Activated naive CD4-positive, alpha-beta T cell treated with anti-CD3 and anti-CD28 coated beads, Interleukin-2, amount 10 ng/mL, durations not matched to agents 7 days and 5 days (primary cell): ENCODE measurements at regions not wholly inside any gene's neighbourhood (a gene's known extent, or its start where the extent isn't known, plus 50 kb on each side); places are given as distances from the start of the nearest gene placed in this dataset.
"Not testable (repeated sequence)": the region's sequence is repeated elsewhere in the genome, so short reads cannot be mapped to it uniquely, and the experiment has no call there.

Source experiments
- CTCF ChIA-PET: fragments of 350-600 bp; sonication (Branson Sonifier 250); formaldehyde crosslinking; loops from one replicate; lab custom pipeline; 2021; ENCODE audit warnings: antibody characterized with exemption; lab: Charles Lee
- DNase-seq: peaks from one replicate; pipeline ENCODE4 v3.0.0-alpha.2; 2020
- H3K27ac Mint-ChIP-seq: one replicate; pipeline ENCODE4 v1.8.0; 2021; ENCODE audit warnings: mild to moderate bottlenecking, moderate library complexity, mixed read lengths
- H3K27me3 Mint-ChIP-seq: one replicate; pipeline ENCODE4 v1.8.0; 2021; ENCODE audit warnings: mild to moderate bottlenecking, mixed read lengths
- H3K36me3 Mint-ChIP-seq: one replicate; pipeline ENCODE4 v1.8.0; 2021; ENCODE audit warnings: mixed read lengths
- H3K4me1 Mint-ChIP-seq: one replicate; pipeline ENCODE4 v1.8.0; 2021; ENCODE audit warnings: mixed read lengths
- H3K4me3 Mint-ChIP-seq: one replicate; pipeline ENCODE4 v1.8.0; 2021; ENCODE audit warnings: mild to moderate bottlenecking, moderate library complexity, mixed read lengths
- H3K9me3 Mint-ChIP-seq: one replicate; pipeline ENCODE4 v1.8.0; 2021; ENCODE audit warnings: mixed read lengths

- H3K27me3 Mint-ChIP-seq = no peaks in the 10 kb centered on the region
- H3K4me3 Mint-ChIP-seq = no peak overlapping the region
- H3K4me1 Mint-ChIP-seq = no peaks in the 10 kb centered on the region
- CTCF ChIA-PET = no interaction called here
- no peak for DNase-seq
- H3K27ac Mint-ChIP-seq = no peak overlapping the region
- peaks cover 10% of the 10 kb centered on the region for H3K9me3 Mint-ChIP-seq
- no peaks in the 10 kb centered on the region for H3K36me3 Mint-ChIP-seq
These were observed 177.0 kb upstream of the TMEM132C start for GRCh38 chr12:128089961-128090360.

DNA sequence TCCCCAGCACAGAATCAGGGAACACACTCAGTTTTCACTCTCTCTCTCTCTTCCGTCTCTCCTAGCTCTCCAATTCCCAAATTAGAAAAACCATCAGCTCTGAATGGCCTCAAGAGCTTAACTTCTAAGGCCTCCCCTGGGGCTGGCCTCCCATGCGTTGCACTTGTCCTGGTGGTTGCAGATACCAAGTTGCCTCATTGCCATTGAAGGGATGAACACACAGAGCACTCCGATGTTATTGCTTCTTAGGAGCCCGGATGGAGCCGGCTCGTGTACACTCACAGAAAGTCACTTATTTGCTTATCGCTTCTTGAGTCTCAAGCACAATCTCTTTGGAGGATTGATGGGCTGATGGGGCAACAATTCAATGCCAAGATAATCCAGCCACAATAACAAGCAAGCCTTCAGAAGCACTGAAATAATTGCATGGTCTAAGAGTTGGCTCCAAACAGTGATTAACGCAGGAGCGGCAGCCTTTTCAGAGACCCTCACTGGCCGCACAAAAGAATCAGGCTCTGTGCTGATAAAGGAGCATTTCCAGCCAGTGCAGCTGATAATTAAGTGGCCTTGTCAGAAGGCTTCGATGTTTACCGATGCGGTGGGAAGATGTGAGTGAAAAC is 175.8 kb upstream of the TMEM132C start:
- Mint-ChIP-seq H3K27ac (no peak overlapping the region), H3K9me3 (peaks cover 10% of the 10 kb centered on the region), H3K27me3 (no peaks in the 10 kb centered on the region), H3K4me3 (no peak overlapping the region), H3K36me3 (no peaks in the 10 kb centered on the region), H3K4me1 (no peaks in the 10 kb centered on the region)
- CTCF ChIA-PET = no interaction called here
- DNase-seq = no peak

GRCh38 chr12:128091951-128092382 is 175.0 kb upstream of the TMEM132C start:
- Mint-ChIP-seq H3K4me3 (no peak overlapping the region), H3K27ac (no peak overlapping the region), H3K9me3 (peaks cover 13% of the 10 kb centered on the region), H3K36me3 (no peaks in the 10 kb centered on the region), H3K4me1 (no peaks in the 10 kb centered on the region), H3K27me3 (no peaks in the 10 kb centered on the region)
- CTCF ChIA-PET = no interaction called here
- no peak for DNase-seq

DNA sequence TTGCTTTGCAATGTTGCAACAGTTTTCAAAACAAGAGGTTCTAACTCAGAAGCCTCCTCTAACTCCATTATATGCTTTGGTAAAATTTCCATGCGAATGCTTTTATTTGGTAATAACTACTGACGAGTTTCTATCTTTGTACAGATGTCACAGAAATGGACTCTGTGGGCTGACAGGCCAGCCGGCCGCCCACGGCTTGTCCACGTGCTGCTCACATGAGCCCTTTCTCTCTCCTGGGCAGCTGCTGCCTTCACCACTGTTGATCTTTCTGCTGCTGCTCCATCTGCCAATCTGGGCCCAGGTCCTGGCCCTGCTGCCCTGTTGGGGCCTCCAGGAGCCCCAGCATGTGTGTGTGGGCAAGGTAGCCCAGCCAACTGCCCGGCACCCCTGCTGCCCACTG is 168.2 kb upstream of the TMEM132C start:
- H3K9me3 Mint-ChIP-seq = peaks cover 18% of the 10 kb centered on the region
- H3K4me1 Mint-ChIP-seq = no peaks in the 10 kb centered on the region
- no peak for DNase-seq
- no peaks in the 10 kb centered on the region for H3K36me3 Mint-ChIP-seq
- CTCF ChIA-PET = no interaction called here
- H3K27ac Mint-ChIP-seq = no peak overlapping the region
- no peak overlapping the region for H3K4me3 Mint-ChIP-seq
- no peaks in the 10 kb centered on the region for H3K27me3 Mint-ChIP-seq

- no peak for DNase-seq
- Mint-ChIP-seq H3K27ac (no peak overlapping the region), H3K9me3 (peaks cover 14% of the 10 kb centered on the region), H3K4me3 (no peak overlapping the region), H3K27me3 (no peaks in the 10 kb centered on the region), H3K36me3 (no peaks in the 10 kb centered on the region), H3K4me1 (no peaks in the 10 kb centered on the region)
- CTCF ChIA-PET = no interaction called here
These were observed 163.8 kb upstream of the TMEM132C start for GRCh38 chr12:128103152-128103551.

- H3K27ac Mint-ChIP-seq = no peak overlapping the region
- no peak for DNase-seq
- H3K4me3 Mint-ChIP-seq = no peak overlapping the region
- CTCF ChIA-PET = no interaction called here
- H3K4me1 Mint-ChIP-seq = no peaks in the 10 kb centered on the region
- peaks cover 7% of the 10 kb centered on the region for H3K9me3 Mint-ChIP-seq
- no peaks in the 10 kb centered on the region for H3K36me3 Mint-ChIP-seq
- no peaks in the 10 kb centered on the region for H3K27me3 Mint-ChIP-seq
These were observed 157.7 kb upstream of the TMEM132C start for GRCh38 chr12:128109236-128109635.

GRCh38 chr12:128109636-128110035 is 157.3 kb upstream of the TMEM132C start:
- no peak for DNase-seq
- CTCF ChIA-PET = no interaction called here
- Mint-ChIP-seq H3K4me1 (no peaks in the 10 kb centered on the region), H3K36me3 (no peaks in the 10 kb centered on the region), H3K27ac (no peak overlapping the region), H3K27me3 (no peaks in the 10 kb centered on the region), H3K4me3 (no peak overlapping the region), H3K9me3 (peaks cover 7% of the 10 kb centered on the region)

GRCh38 chr12:128111333-128111732 is 155.6 kb upstream of the TMEM132C start:
- Mint-ChIP-seq H3K27me3 (no peaks in the 10 kb centered on the region), H3K9me3 (peaks cover 13% of the 10 kb centered on the region), H3K4me3 (no peak overlapping the region), H3K36me3 (no peaks in the 10 kb centered on the region), H3K4me1 (no peaks in the 10 kb centered on the region), H3K27ac (no peak overlapping the region)
- no peak for DNase-seq
- CTCF ChIA-PET = no interaction called here

DNA sequence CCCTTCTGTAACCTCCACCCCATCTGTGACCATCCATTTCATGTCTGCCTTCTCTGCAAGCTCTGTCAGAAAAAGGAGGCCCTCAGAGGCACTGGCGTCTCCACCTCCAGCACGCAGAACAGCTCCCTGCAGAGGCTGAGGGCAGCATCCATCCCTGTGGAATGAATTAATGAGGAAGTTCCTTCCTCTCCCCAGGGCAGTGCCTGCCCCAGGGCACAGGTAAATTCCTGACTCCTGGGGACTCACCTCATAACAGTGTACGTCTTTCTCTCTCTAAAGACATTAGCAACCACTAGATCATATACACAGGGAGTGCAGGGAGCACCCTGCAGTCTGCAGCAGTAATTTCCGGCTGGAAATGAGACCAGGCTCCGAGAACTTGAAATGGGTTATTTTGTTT is 155.0 kb upstream of the TMEM132C start:
- H3K4me3 Mint-ChIP-seq = no peak overlapping the region
- CTCF ChIA-PET = no interaction called here
- H3K27me3 Mint-ChIP-seq = no peaks in the 10 kb centered on the region
- no peak for DNase-seq
- no peaks in the 10 kb centered on the region for H3K36me3 Mint-ChIP-seq
- H3K27ac Mint-ChIP-seq = no peak overlapping the region
- H3K4me1 Mint-ChIP-seq = no peaks in the 10 kb centered on the region
- H3K9me3 Mint-ChIP-seq = peaks cover 13% of the 10 kb centered on the region

- H3K4me3 Mint-ChIP-seq, DNase-seq, H3K4me1 Mint-ChIP-seq, H3K27me3 Mint-ChIP-seq, H3K36me3 Mint-ChIP-seq, CTCF ChIA-PET, H3K27ac Mint-ChIP-seq: not testable (repeated sequence)
- peaks cover 18% of the 10 kb centered on the region for H3K9me3 Mint-ChIP-seq
These were observed 153.7 kb upstream of the TMEM132C start for GRCh38 chr12:128113250-128113649.

GRCh38 chr12:128114485-128114884 is 152.5 kb upstream of the TMEM132C start:
- H3K27ac Mint-ChIP-seq = no peak overlapping the region

DNA sequence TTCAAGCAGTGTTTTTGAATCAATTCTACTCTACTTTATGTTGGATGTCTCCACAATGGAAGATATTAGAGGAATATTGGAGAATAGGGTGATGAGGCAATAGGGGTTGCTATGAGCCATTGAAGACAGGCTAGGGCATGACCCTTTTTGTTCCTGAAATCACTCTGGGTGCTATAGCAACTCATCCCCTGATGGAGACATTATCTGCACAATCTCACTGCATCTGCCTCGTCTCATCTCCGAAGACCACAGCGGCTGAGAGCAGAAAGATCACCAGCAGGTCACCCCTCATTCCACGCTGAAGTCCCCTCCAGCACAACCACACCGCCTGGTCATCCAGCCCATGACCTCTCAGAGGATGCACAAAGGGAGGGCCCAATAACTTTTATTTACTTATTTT is 150.4 kb upstream of the TMEM132C start:
- no peak overlapping the region for H3K4me3 Mint-ChIP-seq
- CTCF ChIA-PET = no interaction called here
- no peaks in the 10 kb centered on the region for H3K27me3 Mint-ChIP-seq
- no peak for DNase-seq
- no peak overlapping the region for H3K27ac Mint-ChIP-seq
- H3K36me3 Mint-ChIP-seq = no peaks in the 10 kb centered on the region
- no peaks in the 10 kb centered on the region for H3K4me1 Mint-ChIP-seq
- H3K9me3 Mint-ChIP-seq = peaks cover 18% of the 10 kb centered on the region

More at GRCh38 chr12:128114485-128114884, 152.5 kb upstream of the TMEM132C start:
- CTCF ChIA-PET = no interaction called here
- no peaks in the 10 kb centered on the region for H3K27me3 Mint-ChIP-seq
- DNase-seq = no peak
- peaks cover 18% of the 10 kb centered on the region for H3K9me3 Mint-ChIP-seq
- no peaks in the 10 kb centered on the region for H3K36me3 Mint-ChIP-seq
- H3K4me1 Mint-ChIP-seq = no peaks in the 10 kb centered on the region
- H3K4me3 Mint-ChIP-seq = no peak overlapping the region

GRCh38 chr12:128120035-128120434 is 146.9 kb upstream of the TMEM132C start:
- DNase-seq = no peak
- no peaks in the 10 kb centered on the region for H3K4me1 Mint-ChIP-seq
- no peak overlapping the region for H3K27ac Mint-ChIP-seq
- H3K27me3 Mint-ChIP-seq = no peaks in the 10 kb centered on the region
- H3K9me3 Mint-ChIP-seq = peaks cover 18% of the 10 kb centered on the region
- no peaks in the 10 kb centered on the region for H3K36me3 Mint-ChIP-seq
- H3K4me3 Mint-ChIP-seq = no peak overlapping the region
- CTCF ChIA-PET = no interaction called here

DNA sequence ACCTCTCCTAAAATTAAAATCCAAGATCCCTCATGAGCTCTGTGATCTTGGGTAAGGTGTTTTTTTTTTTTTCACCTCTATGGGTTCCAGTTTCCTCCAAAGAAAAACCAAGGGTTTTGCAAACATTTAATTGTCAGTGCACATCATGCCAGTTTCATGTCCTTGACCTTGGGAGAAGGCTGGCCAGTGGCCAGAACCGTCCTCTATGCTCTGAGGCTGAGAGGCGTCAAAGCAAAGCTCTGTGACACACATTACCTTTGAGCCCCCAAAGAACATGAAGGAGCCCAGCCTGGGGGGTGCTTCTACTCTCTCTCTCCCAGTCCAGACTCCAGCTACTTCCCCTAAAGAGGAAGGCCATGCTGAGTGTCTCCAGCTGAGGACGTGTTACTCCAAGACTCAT is 145.5 kb upstream of the TMEM132C start:
- H3K4me1 Mint-ChIP-seq = no peaks in the 10 kb centered on the region
- no peak overlapping the region for H3K27ac Mint-ChIP-seq
- peaks cover 12% of the 10 kb centered on the region for H3K9me3 Mint-ChIP-seq
- CTCF ChIA-PET = no interaction called here
- H3K4me3 Mint-ChIP-seq = no peak overlapping the region
- DNase-seq = no peak
- no peaks in the 10 kb centered on the region for H3K27me3 Mint-ChIP-seq
- no peaks in the 10 kb centered on the region for H3K36me3 Mint-ChIP-seq

- Mint-ChIP-seq H3K9me3 (peaks cover 10% of the 10 kb centered on the region), H3K4me1 (no peaks in the 10 kb centered on the region), H3K36me3 (no peaks in the 10 kb centered on the region), H3K4me3 (no peak overlapping the region), H3K27ac (no peak overlapping the region), H3K27me3 (no peaks in the 10 kb centered on the region)
- DNase-seq = no peak
- CTCF ChIA-PET = no interaction called here
These were observed 143.9 kb upstream of the TMEM132C start for GRCh38 chr12:128123096-128123495.

DNA sequence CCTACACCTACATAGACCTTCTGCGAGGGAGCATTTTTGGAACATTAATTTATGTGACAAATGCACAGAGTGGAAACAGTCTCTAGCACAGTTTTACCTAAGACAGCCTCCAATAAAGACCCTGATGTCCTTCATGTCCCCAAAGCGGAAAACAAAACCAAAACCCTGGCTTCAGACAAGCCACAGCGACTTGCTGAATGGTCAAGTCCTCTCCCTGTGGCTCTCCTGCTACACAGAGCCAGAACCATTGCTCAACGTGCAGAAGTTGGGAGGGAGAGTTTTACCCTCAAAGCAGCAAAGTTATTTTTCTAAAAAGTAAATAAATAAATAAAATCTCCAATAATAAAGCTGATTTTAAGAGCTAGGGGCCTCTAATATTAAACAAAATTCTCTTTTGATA is 135.0 kb upstream of the TMEM132C start:
- CTCF ChIA-PET = no interaction called here
- Mint-ChIP-seq H3K4me1 (no peaks in the 10 kb centered on the region), H3K27me3 (no peaks in the 10 kb centered on the region), H3K36me3 (no peaks in the 10 kb centered on the region), H3K27ac (no peak overlapping the region), H3K4me3 (no peak overlapping the region), H3K9me3 (peaks cover 16% of the 10 kb centered on the region)
- no peak for DNase-seq
